ENCODE measurements at regions not wholly inside any gene's neighbourhood (a gene's known extent, or its start where the extent isn't known, plus 50 kb on each side); places are given as distances from the start of the nearest gene placed in this dataset.

DNA sequence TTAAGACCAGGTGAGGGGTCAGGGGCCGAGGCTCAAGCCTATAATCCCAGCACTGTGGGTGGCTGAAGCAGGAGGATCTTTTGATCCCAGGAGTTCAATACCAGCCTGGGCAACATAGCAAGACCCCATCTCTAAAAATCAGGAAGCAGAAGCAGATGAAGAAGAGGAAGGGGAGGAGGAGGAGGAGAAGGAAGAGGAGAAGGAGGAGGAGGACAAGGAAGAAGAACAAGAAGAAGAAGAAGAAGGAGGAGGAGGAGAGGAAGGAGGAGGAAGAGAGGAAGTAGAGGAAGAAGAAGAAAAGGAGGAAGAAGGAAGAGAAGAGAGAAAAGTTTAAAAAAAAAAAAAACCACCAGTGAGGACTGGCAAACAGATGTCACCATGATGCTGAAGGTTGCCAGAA is 92.0 kb upstream of the TMEM26 start:
- ATAC-seq, result no peak

DNA sequence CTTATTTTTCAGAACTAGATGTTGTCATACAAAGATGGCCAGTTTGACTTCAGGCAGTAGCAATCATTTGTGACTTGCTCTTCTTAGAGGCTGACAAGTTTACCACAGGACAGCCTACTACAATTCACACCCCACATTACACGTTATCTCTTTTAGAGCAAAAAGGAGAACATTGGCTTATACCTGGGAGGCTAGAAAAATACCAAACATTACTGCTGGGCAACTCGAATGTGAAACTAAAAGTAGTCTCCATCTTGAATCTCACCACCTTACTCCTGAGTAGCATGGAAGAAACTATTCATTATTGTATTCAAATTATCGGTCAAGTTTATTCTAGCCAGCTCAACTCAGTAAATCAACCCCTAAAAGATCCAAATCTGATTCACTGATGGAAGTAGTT is 90.7 kb upstream of the TMEM26 start:
- ATAC-seq, result no peak

DNA sequence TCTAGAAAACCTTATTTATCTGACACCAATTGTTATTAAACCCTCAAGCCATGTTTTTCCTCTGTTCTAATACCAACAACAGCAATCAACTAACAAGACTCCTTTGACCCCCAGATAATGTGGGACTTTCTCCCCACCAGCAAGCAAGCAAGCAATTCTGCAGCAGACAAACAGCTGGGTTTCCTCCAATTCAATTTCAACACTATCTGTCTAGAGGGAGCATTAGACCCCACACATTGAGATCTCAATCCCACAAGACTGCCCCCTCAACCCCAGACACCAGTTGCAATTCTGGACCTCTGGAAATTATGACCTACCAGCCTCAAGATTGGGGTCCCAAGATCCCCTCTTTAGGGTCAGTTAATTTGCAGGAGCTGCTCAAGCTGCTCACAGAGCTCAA is 89.4 kb upstream of the TMEM26 start:
- ATAC-seq, result no peak

DNA sequence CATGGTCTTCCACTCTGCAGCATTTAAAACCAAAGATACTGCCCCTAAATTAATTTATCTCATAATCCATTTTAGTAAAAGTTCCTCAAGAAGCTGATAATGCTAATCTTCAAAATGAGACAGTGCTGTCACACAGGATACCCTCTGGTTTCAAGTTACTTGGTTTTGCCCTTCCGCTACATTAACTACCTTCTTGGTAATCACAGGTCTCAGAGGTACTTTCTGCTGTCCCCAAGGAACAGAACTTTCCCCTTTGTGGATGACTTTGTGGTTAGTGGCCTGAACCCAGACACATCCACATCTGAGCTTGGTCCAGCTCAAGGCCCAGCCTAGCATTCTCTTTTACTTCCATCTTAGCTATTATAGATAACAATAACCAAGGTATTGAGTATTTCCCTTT is 88.8 kb upstream of the TMEM26 start:
- no peak for ATAC-seq

DNA sequence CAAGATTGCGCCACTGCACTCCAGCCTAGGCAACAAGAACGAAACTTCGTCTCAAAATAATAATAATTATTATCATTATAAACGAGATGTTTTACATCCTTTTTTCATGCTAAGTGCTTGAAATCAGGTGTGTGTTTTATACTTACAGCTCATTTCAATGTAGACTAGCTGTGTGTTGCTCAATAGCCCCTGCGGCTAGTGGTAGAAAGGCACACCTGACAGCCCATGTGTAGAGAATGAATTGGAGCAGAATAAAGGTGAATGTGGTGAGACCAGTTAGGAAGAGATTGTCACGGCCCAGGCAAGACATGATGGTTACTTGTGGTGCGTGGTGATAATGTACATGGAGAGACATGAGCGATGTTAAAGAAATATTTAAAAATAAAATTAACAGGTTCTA is 86.7 kb upstream of the TMEM26 start:
- ATAC-seq, result no peak

DNA sequence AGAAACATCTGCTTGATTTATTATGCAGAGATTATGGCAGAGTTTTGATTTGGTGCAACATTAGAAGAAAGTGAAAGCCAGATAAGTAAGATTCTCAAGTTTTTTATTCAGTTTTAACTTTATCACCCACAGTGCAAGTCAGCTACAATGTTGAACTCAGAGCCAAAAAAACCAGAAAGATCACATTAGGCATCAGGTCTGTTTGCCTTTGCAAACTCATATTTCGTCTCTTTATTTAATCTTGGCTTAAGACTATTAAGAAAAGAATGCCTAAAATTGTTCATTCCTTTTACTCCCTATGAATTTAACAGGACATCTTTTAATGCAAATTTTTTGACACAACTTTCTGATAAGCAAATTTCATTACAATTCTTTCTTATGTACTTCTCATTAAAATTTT is 76.0 kb upstream of the TMEM26 start:
- ATAC-seq, result no peak

DNA sequence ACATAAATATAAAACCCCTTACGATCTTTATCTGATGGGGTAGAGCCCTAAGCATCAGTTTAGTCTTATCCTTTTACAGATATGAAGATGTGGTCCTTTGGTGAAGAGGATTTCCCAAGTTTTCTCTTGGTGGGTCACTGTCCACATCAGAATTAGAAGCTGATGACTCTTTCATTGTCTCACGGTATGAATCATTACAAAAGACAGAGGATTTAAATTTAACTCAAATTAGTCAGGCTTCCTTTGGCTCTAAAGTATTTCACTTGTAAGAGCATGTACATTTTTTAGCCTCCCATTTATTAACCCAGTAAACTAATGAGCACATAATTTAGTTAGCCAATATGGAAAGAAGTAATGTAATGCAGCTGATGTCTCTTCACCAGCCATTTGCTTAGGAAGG is 49.9 kb upstream of the TMEM26 start:
- ATAC-seq, result no peak
